ENCODE measurements at regions not wholly inside any gene's neighbourhood (a gene's known extent, or its start where the extent isn't known, plus 50 kb on each side); places are given as distances from the start of the nearest gene placed in this dataset.

- DNase-seq: no peak
Observed at GRCh38 chr5:99721506-99721905, 792.7 kb upstream of the CHD1 start.

GRCh38 chr5:99715921-99716320, 787.1 kb upstream of the CHD1 start:
- no peak for DNase-seq

DNA sequence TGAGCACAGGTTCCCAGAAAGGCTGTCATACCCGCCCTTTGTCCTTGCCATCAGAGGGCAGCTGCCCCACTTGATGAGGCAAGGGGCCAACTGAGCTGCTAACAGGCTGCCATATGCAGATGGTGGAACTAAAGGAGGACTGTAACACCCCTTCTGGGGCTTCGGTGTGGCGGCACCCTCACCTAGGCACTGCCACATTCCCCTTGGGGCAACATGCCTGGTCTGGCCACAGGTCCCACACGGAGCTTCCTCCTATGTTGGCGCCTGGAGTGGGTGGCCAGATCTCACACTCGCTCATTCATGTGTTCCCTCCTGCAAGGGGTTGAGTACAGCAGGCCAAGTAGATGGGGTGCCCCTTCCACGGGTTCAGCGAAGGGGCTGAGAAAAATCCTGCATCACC, 777.4 kb upstream of the CHD1 start:
- DNase-seq: no peak

- no peak for DNase-seq
Observed at GRCh38 chr5:99702565-99702964, 773.8 kb upstream of the CHD1 start.

GRCh38 chr5:99694884-99695283, 766.1 kb upstream of the CHD1 start:
- DNase-seq: no peak

DNA sequence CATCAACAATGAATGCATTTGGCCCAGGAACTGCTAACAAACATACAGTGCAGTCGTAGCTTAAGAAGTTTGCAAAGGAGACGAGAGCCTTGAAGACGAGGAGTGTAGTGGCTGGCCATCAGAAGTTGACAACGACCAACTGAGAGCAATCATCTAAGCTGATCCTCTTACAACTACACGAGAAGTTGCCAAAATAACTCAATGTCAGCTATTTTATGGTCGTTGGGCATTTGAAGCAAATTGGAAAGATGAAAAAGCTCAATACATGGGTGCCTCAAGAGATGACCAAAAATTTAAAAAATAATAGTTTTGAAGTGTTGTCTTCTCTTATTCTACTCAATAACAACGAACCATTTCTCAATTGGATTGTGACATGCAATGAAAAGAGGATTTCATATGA, 757.7 kb upstream of the CHD1 start:
- DNase-seq: no peak

DNA sequence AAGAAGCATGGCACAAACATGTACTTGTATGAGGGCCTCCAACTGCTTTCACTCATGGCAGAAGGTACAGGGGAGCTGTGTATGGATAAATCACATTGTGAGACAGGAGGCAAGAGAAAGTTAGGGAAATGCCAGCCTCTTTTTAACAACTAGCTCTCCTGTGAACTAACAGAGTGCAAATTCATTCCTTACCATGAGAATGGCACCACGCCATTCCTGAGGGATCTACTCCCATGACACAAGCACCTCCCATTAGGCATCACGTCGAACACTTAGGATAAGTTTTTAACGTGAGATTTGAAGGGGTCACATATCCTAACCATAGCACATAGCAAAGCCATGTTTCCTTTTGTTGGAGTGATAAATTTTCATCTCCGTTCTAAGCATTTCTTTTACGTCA, 747.2 kb upstream of the CHD1 start:
- no peak for DNase-seq

DNA sequence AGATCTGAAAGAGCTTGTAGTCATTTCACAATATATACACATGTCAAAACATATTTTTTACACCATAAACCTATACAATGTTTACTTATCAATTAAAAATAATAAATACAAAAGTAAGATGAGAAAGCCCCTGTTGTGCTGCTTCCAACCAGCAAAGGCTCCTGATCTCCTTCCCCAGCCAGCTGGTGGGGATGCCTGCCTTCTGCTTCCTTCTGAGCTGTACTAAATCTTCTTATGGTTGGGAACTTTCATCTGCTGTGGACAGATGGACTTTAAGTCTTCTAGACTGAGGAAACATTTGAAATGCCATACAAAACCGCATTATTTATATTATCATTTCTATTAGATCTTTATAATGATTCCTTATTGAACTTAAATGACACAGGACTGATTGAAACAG, 745.3 kb upstream of the CHD1 start:
- no peak for DNase-seq

DNA sequence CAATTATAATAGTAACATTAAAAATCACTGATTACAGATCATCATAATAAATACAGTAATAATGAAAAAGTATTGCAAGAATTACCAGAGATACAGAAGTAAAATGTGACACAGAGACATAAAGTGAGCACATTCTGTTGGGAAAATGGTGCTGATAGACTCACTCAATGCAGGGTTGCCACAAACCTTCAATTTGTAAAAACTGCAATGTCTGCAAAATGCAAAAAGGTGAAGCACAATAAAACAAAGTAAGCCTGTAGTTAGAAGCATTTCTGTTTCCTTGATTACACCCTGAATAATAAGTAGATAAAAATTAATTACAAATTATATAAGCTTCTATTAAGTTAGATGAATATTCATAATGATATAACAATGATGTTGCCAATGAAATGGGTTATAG, 736.2 kb upstream of the CHD1 start:
- no peak for DNase-seq

DNA sequence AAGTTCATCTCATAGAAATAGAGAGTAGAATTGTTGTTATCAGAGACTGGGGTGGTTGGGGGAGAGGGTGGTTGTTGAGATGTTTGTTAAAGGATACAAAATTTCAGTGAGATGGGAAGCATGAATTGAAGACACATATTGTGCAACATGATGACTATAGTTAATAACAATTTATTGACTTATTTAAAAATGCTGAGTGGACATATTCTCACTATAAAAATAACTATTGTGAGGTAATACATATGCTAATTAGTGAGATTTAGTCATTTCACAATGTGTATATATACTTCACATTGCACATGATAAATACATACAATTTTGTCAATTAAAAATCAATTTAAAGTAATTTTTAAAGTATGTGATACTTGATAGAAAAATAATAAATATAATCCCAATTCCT, 722.5 kb upstream of the CHD1 start:
- DNase-seq: no peak

GRCh38 chr5:99646011-99646647, 717.3 kb upstream of the CHD1 start:
- DNase-seq: no peak

- DNase-seq: no peak
Observed at GRCh38 chr5:99644822-99645221, 716.0 kb upstream of the CHD1 start.

DNA sequence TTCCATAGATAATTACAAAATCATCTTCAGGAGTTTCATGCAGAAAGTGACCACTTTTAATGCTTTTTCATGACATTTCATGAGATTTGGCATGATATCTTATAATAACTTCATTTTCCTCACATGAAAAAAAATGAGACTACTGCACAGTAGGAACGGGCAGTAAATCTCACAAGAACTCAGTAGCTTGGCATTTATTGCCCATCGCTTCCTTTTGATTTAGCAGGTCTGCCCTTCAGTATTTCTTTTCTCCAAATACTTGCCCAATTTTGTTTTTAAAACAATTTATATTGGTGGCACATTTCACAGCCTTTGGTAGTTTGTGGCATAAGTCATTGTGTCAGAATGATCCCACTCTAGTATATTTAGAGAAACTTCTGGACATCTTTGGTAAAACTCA, 711.8 kb upstream of the CHD1 start:
- no peak for DNase-seq

DNA sequence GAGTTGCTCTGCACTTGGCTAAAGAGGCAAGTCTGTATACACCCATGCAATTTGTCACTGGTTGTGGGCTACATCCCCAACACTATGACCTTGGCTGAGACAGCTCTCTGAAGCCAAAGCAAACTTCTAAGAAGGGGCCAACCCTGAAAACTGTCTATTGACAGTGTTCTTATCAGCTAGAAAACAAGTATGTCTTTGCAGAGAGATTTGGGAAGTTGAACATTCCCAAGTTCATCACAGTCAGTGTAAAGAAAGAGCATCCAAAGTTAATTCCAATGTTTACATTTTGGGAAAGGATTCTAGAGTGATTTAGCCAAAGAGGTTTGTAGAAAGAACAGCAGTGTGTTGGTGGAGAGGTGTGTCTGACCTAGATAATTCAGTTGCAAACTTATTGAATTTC, 711.1 kb upstream of the CHD1 start:
- DNase-seq: no peak

DNA sequence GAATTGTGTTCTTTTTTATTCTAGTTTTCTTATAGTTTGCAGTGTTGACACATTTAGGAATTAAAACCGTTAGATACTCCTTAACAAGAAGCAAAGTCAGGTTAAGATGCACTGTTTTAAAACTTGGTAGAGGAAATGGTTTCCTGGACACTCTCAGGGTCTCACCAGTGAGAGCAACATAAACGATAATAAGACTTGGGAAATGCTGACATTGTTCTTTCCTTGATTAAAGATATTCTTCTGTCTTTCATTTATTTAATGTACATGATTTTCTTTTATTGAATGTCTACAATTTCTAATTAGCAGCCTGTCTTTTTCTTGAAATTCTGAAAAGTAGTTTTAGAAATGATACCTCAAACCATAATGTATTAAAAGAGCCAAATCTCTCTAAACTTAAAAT, 707.9 kb upstream of the CHD1 start:
- no peak for DNase-seq

GRCh38 chr5:99621772-99622681, 693.2 kb upstream of the CHD1 start:
- peak; percentile 58 for DNase-seq

DNA sequence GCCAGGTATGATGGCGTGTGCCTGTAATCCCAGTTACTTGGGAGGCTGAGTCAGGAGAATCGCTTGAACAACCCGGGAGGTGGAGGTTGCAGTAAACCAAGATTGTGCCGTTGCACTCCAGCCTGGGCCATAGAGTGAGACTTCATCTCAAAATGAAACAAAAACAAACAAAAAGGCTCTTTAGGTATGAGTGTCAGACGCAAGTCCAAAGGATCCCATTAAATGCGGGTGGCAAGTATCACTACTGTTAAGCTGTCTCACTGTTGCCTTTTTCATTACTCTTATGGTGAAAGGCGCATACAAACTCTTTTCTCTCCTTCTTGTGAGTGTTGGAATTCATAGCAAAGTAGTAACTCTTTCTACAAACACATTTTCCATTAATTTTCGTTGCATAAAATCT, 688.5 kb upstream of the CHD1 start:
- no peak for DNase-seq

- no peak for DNase-seq
Observed at GRCh38 chr5:99614888-99615287, 686.1 kb upstream of the CHD1 start.

GRCh38 chr5:99607124-99607523, 678.3 kb upstream of the CHD1 start:
- DNase-seq: no peak

- no peak for DNase-seq
Observed at GRCh38 chr5:99605904-99606303, 677.1 kb upstream of the CHD1 start.

- no peak for DNase-seq
Observed at GRCh38 chr5:99600952-99601351, 672.1 kb upstream of the CHD1 start.

- DNase-seq: no peak
Observed at GRCh38 chr5:99590806-99591205, 662.0 kb upstream of the CHD1 start.

GRCh38 chr5:99589424-99589823, 660.6 kb upstream of the CHD1 start:
- DNase-seq: no peak

DNA sequence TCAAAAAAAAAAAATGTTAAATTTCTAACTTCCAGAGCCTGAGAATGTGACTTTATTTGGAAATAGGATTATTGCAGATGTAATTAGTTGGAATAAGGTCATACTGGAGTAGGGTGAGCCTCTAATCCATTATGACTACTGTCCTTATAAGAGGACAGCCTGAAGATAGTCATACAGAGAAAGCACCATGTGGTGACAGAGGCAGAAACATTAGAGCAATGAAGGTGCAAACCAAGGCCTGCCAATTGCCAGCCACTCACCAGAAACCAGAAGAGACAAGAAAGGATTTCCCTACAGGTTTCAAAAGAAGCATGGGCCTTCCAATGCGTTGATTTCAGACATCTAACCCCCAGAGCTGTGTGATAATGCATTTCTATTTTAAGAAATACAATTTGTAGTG, 659.2 kb upstream of the CHD1 start:
- DNase-seq: no peak
